H9 (cell line): ENCODE measurements at regions not wholly inside any gene's neighbourhood (a gene's known extent, or its start where the extent isn't known, plus 50 kb on each side); places are given as distances from the start of the nearest gene placed in this dataset.

Source experiments
- DNase-seq: peaks from one replicate; pipeline ENCODE4 v3.0.0-alpha.2; 2017
- H2AFZ ChIP-seq: one replicate; pipeline ENCODE4 v1.6.1; 2013; ENCODE audit warnings: mild to moderate bottlenecking, low read length, control low read depth, moderate library complexity
- H2AK5ac ChIP-seq: 2 replicates; pipeline ENCODE4 v1.6.1; 2013; ENCODE audit warnings: low read length, control low read depth, mixed read lengths; ENCODE audit not compliant: insufficient read length
- H2BK120ac ChIP-seq: one replicate; pipeline ENCODE4 v1.6.1; 2013; ENCODE audit warnings: low read depth, mild to moderate bottlenecking, low read length, control low read depth, inconsistent platforms; ENCODE audit not compliant: poor library complexity, severe bottlenecking
- H2BK12ac ChIP-seq: 2 replicates; pipeline ENCODE4 v1.6.1; 2013; ENCODE audit warnings: low read length, control low read depth, mixed read lengths, low read depth; ENCODE audit not compliant: insufficient read length
- H2BK15ac ChIP-seq: 2 replicates; pipeline ENCODE4 v1.6.1; 2013; ENCODE audit warnings: low read depth, low read length, control low read depth
- H2BK20ac ChIP-seq: one replicate; pipeline ENCODE4 v1.6.1; 2013; ENCODE audit warnings: low read depth, mild to moderate bottlenecking, low read length, control low read depth, inconsistent platforms; ENCODE audit not compliant: poor library complexity, severe bottlenecking
- H2BK5ac ChIP-seq: 2 replicates; pipeline ENCODE4 v1.6.1; 2013; ENCODE audit warnings: low read length, control low read depth, mixed read lengths; ENCODE audit not compliant: insufficient read length
- H3K14ac ChIP-seq: 2 replicates; pipeline ENCODE4 v1.6.1; 2013; ENCODE audit warnings: low read length, control low read depth; ENCODE audit not compliant: insufficient read depth
- H3K18ac ChIP-seq: 2 replicates; pipeline ENCODE4 v1.6.1; 2013; ENCODE audit warnings: low read depth, mild to moderate bottlenecking, mixed read lengths, low read length, control low read depth; ENCODE audit not compliant: insufficient read length
- H3K23ac ChIP-seq: 2 replicates; pipeline ENCODE4 v1.6.1; 2013; ENCODE audit warnings: low read length, control low read depth, mixed read lengths, low read depth; ENCODE audit not compliant: insufficient read length
- H3K23me2 ChIP-seq: 2 replicates; pipeline ENCODE4 v1.6.1; 2013; ENCODE audit warnings: low read depth, mild to moderate bottlenecking, mixed read lengths, low read length, control low read depth; ENCODE audit not compliant: insufficient read length, poor library complexity, severe bottlenecking
- H3K27ac ChIP-seq: 2 replicates; pipeline ENCODE4 v1.5.1; 2013; ENCODE audit warnings: low read length, control low read depth, mixed read lengths, low read depth; ENCODE audit not compliant: insufficient read length
- H3K27me3 ChIP-seq: 2 replicates; pipeline ENCODE4 v1.6.1; 2013; ENCODE audit warnings: low read length, control low read depth, inconsistent platforms; ENCODE audit not compliant: insufficient read depth
- H3K4ac ChIP-seq: 2 replicates; pipeline ENCODE4 v1.6.1; 2013; ENCODE audit warnings: low read depth, mild to moderate bottlenecking, control low read depth, inconsistent platforms, low read length, moderate library complexity
- H3K4me1 ChIP-seq: 2 replicates; pipeline ENCODE4 v1.6.1; 2013; ENCODE audit warnings: low read length, control low read depth, inconsistent platforms; ENCODE audit not compliant: insufficient read depth
- H3K4me2 ChIP-seq: 2 replicates; pipeline ENCODE4 v1.6.1; 2013; ENCODE audit warnings: low read length, control low read depth, mixed read lengths; ENCODE audit not compliant: insufficient read length, insufficient read depth
- H3K56ac ChIP-seq: 2 replicates; pipeline ENCODE4 v1.6.1; 2013; ENCODE audit warnings: low read depth, mild to moderate bottlenecking, mixed read lengths, low read length, control low read depth; ENCODE audit not compliant: insufficient read length
- H3K79me1 ChIP-seq: 2 replicates; pipeline ENCODE4 v1.6.1; 2013; ENCODE audit warnings: low read depth, mild to moderate bottlenecking, moderate library complexity, low read length, control low read depth, inconsistent platforms; ENCODE audit not compliant: insufficient read depth, poor library complexity, severe bottlenecking
- H3K79me2 ChIP-seq: 2 replicates; pipeline ENCODE4 v1.6.1; 2013; ENCODE audit warnings: low read length, control low read depth, inconsistent platforms; ENCODE audit not compliant: insufficient read depth
- H3K9ac ChIP-seq: 2 replicates; pipeline ENCODE4 v1.6.1; 2013; ENCODE audit warnings: low read length, control low read depth, mixed read lengths; ENCODE audit not compliant: insufficient read length; ENCODE audit errors: extremely low read depth
- H3K9me3 ChIP-seq: one replicate; pipeline ENCODE4 v1.6.1; 2013; ENCODE audit warnings: low read depth, low read length, inconsistent platforms; ENCODE audit not compliant: control insufficient read depth
- H3T11ph ChIP-seq: one replicate; pipeline ENCODE4 v1.6.1; 2013; ENCODE audit warnings: mild to moderate bottlenecking, low read length, control low read depth, inconsistent platforms
- H4K20me1 ChIP-seq: one replicate; pipeline ENCODE4 v1.6.1; 2013; ENCODE audit not compliant: control insufficient read depth, insufficient read length, insufficient read depth
- H4K5ac ChIP-seq: 2 replicates; pipeline ENCODE4 v1.6.1; 2013; ENCODE audit warnings: low read depth, mild to moderate bottlenecking, mixed read lengths, low read length, control low read depth; ENCODE audit not compliant: insufficient read length
- H4K8ac ChIP-seq: replicated peaks from 2 replicates; pipeline ENCODE4 v1.6.1; 2013; ENCODE audit warnings: low read length, control low read depth, mixed read lengths, low read depth; ENCODE audit not compliant: insufficient read length
- H4K91ac ChIP-seq: 2 replicates; pipeline ENCODE4 v1.6.1; 2013; ENCODE audit warnings: low read depth, mild to moderate bottlenecking, moderate library complexity, mixed read lengths, low read length, control low read depth; ENCODE audit not compliant: insufficient read length
- H3K27ac Mint-ChIP-seq, 3 experiments: 2 replicates in 2 of 3; 3 replicates in 1 of 3; pipeline ENCODE4 v1.8.0; 2020 to 2021; ENCODE audit warnings: mixed read lengths in 3 of 3, mild to moderate bottlenecking in 1 of 3, moderate library complexity in 1 of 3
- H3K27me3 Mint-ChIP-seq: 2 replicates; pipeline ENCODE4 v1.8.0; 2021; ENCODE audit warnings: low read depth, mild to moderate bottlenecking, moderate library complexity, mixed read lengths
- H3K36me3 Mint-ChIP-seq, 3 experiments: 2 replicates in 2 of 3; 3 replicates in 1 of 3; pipeline ENCODE4 v1.8.0; 2020 to 2021; ENCODE audit warnings: low read depth in 3 of 3, mixed read lengths in 3 of 3; ENCODE audit not compliant: insufficient read depth in 1 of 3
- H3K4me1 Mint-ChIP-seq, 2 experiments: 2 replicates each; pipeline ENCODE4 v1.8.0; 2020; ENCODE audit warnings: mixed read lengths in 2 of 2
- H3K4me3 Mint-ChIP-seq, 2 experiments: 2 replicates in 1 of 2; 3 replicates in 1 of 2; pipeline ENCODE4 v1.8.0; 2020 to 2021; ENCODE audit warnings: mild to moderate bottlenecking in 2 of 2, mixed read lengths in 2 of 2, moderate library complexity in 1 of 2
- H3K9me3 Mint-ChIP-seq, 2 experiments: 2 replicates in 1 of 2; 3 replicates in 1 of 2; pipeline ENCODE4 v1.8.0; 2020; ENCODE audit warnings: mild to moderate bottlenecking in 2 of 2, mixed read lengths in 2 of 2, moderate library complexity in 1 of 2
- CTCF ChIP-seq: fragments of 200-600 bp; sonication (generic); conservative IDR thresholded peaks from 3 replicates; pipeline ENCODE4 v1.8.0; 2021; ENCODE audit warnings: antibody characterized with exemption, mild to moderate bottlenecking
- WGBS: extraction: QIAGEN DNeasy Blood & Tissue Kit; methylation state at CpG from one replicate; pipeline ENCODE4 v1.1.7; 2013; ENCODE audit warnings: missing lambda C conversion rate, low lambda C conversion rate, mixed read lengths; ENCODE audit not compliant: insufficient read length; ENCODE audit errors: extremely low coverage; 5-methylcytosine and 5-hydroxymethylcytosine counted together

DNA sequence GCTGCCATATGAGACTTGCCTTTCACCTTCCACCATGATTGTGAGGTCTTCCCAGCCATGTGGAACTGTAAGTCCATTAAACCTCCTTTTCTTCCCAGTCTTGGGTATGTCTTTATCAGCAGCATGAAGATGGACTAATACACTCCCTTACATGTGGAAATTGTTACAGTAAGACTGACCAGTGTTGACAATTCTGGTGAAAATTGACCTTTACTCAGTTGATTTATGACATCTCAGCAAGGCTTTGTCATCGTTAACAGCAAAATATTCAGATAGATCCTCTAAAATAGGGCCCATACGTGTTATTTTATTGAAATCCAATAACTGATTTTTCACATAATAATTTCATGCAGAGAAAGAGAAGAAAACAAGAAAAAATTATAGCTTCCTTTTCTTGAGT lies 377.9 kb upstream of the SEMA3C start:
- no peak overlapping the region for H3K27ac Mint-ChIP-seq
- H3K4me3 Mint-ChIP-seq, result no peak overlapping the region

More for the DNA sequence above, 377.9 kb upstream of the SEMA3C start:
- no peaks in the 10 kb centered on the region for H3K23me2 ChIP-seq
- no peak overlapping the region for H2BK5ac ChIP-seq
- no peak overlapping the region for H3K4me2 ChIP-seq
- H2BK20ac ChIP-seq, result no peak overlapping the region
- H3K56ac ChIP-seq, result no peak overlapping the region
- no peaks in the 10 kb centered on the region for H3K9me3 ChIP-seq
- no peak overlapping the region for H2AFZ ChIP-seq
- no peak overlapping the region for H3K18ac ChIP-seq
- no peak overlapping the region for H2AK5ac ChIP-seq
- no peak overlapping the region for H4K8ac ChIP-seq
- no peak overlapping the region for H2BK15ac ChIP-seq
- H4K20me1 ChIP-seq, result no peaks in the 10 kb centered on the region
- no peak overlapping the region for H2BK12ac ChIP-seq
- H3K4me1 ChIP-seq, result no peaks in the 10 kb centered on the region; the same call in 1 of the 2 replicates
- Mint-ChIP-seq H3K36me3 (no peaks in the 10 kb centered on the region), H3K4me1 (peaks cover 8% of the 10 kb centered on the region in 2 experiments; a peak in 3 of 4 replicates), H3K27me3 (no peaks in the 10 kb centered on the region), H3K9me3 (no peaks in the 10 kb centered on the region)
- no peaks in the 10 kb centered on the region for H3K79me1 ChIP-seq
- H2BK120ac ChIP-seq, result no peak overlapping the region
- TF ChIP-seq CTCF, result no peak
- H3K79me2 ChIP-seq, result no peaks in the 10 kb centered on the region
- H3T11ph ChIP-seq, result no peak overlapping the region
- H4K5ac ChIP-seq, result no peak overlapping the region
- DNase-seq, result no peak
- H3K14ac ChIP-seq, result no peak overlapping the region
- H3K4ac ChIP-seq, result no peak overlapping the region
- H3K27ac ChIP-seq, result no peak overlapping the region
- H3K23ac ChIP-seq, result no peak overlapping the region
- H3K27me3 ChIP-seq, result no peaks in the 10 kb centered on the region
- H4K91ac ChIP-seq, result no peak overlapping the region
- WGBS, result no CpG with 5 or more reads among the region's 2 CpGs
- no peak overlapping the region for H3K9ac ChIP-seq
